Left lobe of liver (tissue), 2 donors: ENCODE measurements at regions not wholly inside any gene's neighbourhood (a gene's known extent, or its start where the extent isn't known, plus 50 kb on each side); places are given as distances from the start of the nearest gene placed in this dataset.

Experiments used
- ATAC-seq: fragments of 200-7000 bp; cut with Tn5 transposase; one replicate; pipeline ENCODE4 v1.9.1; 2020; ENCODE audit warnings: mild to moderate bottlenecking, moderate library complexity
- DNase-seq: peaks from one replicate; pipeline ENCODE4 v3.0.0-alpha.2; 2020; ENCODE audit warnings: low spot score
- donor health status: DM: no; HTN: no; CAD: no; lungs with moderate emphysema.
- donor health status: DM: no; HTN: yes; CAD: no.

- ATAC-seq, result no peak
- DNase-seq, result no peak
Measured at GRCh38 chr10:90571481-90572258, 286.2 kb downstream of the HTR7 start.

GRCh38 chr10:90575125-90575524 lies 282.7 kb downstream of the HTR7 start:
- ATAC-seq, result no peak
- DNase-seq, result no peak

- ATAC-seq (no peak), DNase-seq (no peak)
Measured at GRCh38 chr10:90577569-90577968, 280.3 kb downstream of the HTR7 start.

GRCh38 chr10:90579602-90580242 lies 278.1 kb downstream of the HTR7 start:
- no peak for DNase-seq
- peak; percentile 36 for ATAC-seq

- DNase-seq, result no peak
- no peak for ATAC-seq
Measured at GRCh38 chr10:90583416-90583815, 274.4 kb downstream of the HTR7 start.

GRCh38 chr10:90587081-90587491 lies 270.8 kb downstream of the HTR7 start:
- no peak for ATAC-seq

GRCh38 chr10:90587561-90587960 lies 270.3 kb downstream of the HTR7 start:
- DNase-seq (no peak), ATAC-seq (no peak)

More at GRCh38 chr10:90587081-90587491, 270.8 kb downstream of the HTR7 start:
- DNase-seq, result no peak

- DNase-seq (no peak), ATAC-seq (no peak)
Measured at GRCh38 chr10:90588222-90588621, 269.6 kb downstream of the HTR7 start.

GRCh38 chr10:90589825-90590224 lies 268.0 kb downstream of the HTR7 start:
- DNase-seq (no peak), ATAC-seq (no peak)

GRCh38 chr10:90591629-90592028 lies 266.2 kb downstream of the HTR7 start:
- ATAC-seq, result no peak
- DNase-seq, result no peak

- no peak for DNase-seq
- no peak for ATAC-seq
Measured at GRCh38 chr10:90592638-90593302, 265.1 kb downstream of the HTR7 start.

GRCh38 chr10:90598513-90598912 lies 259.3 kb downstream of the HTR7 start:
- DNase-seq, result no peak
- ATAC-seq, result no peak

- DNase-seq (no peak), ATAC-seq (no peak)
Measured at GRCh38 chr10:90602862-90603610, 254.8 kb downstream of the HTR7 start.

- DNase-seq, result no peak
- no peak for ATAC-seq
Measured at GRCh38 chr10:90604636-90605035, 253.2 kb downstream of the HTR7 start.

- no peak for DNase-seq
Measured at GRCh38 chr10:90605506-90605905, 252.3 kb downstream of the HTR7 start.

GRCh38 chr10:90612276-90612675 lies 245.6 kb downstream of the HTR7 start:
- no peak for ATAC-seq
- no peak for DNase-seq

More at GRCh38 chr10:90605506-90605905, 252.3 kb downstream of the HTR7 start:
- ATAC-seq, result no peak

GRCh38 chr10:90614631-90615030 lies 243.2 kb downstream of the HTR7 start:
- ATAC-seq (no peak), DNase-seq (no peak)

- DNase-seq, result no peak
- ATAC-seq, result no peak
Measured at GRCh38 chr10:90621577-90621976, 236.3 kb downstream of the HTR7 start.

GRCh38 chr10:90635111-90635765 lies 222.6 kb downstream of the HTR7 start:
- DNase-seq (no peak), ATAC-seq (no peak)

- no peak for ATAC-seq
Measured at GRCh38 chr10:90640756-90641155, 217.1 kb downstream of the HTR7 start.

GRCh38 chr10:90641731-90642130 lies 216.1 kb downstream of the HTR7 start:
- DNase-seq, result no peak

More at GRCh38 chr10:90640756-90641155, 217.1 kb downstream of the HTR7 start:
- DNase-seq, result no peak

More at GRCh38 chr10:90641731-90642130, 216.1 kb downstream of the HTR7 start:
- ATAC-seq, result no peak
